NCI-H526 (cell line): ENCODE measurements at regions not wholly inside any gene's neighbourhood (a gene's known extent, or its start where the extent isn't known, plus 50 kb on each side); places are given as distances from the start of the nearest gene placed in this dataset.

Experiments used
- DNase-seq, 2 experiments: peaks; one replicate each; lab custom pipeline; 2025; lab: John Stamatoyannopoulos, UW

- DNase-seq, result no peak
These were observed 228.8 kb downstream of the FBXO15 start for GRCh38 chr18:73918816-73919215.

GRCh38 chr18:73917046-73917445, 230.6 kb downstream of the FBXO15 start:
- DNase-seq, result no peak

GRCh38 chr18:73913505-73913904, 234.1 kb downstream of the FBXO15 start:
- DNase-seq, result no peak

- no peak for DNase-seq
These were observed 239.3 kb downstream of the FBXO15 start for GRCh38 chr18:73908323-73908722.

GRCh38 chr18:73901566-73901965, 246.1 kb downstream of the FBXO15 start:
- no peak for DNase-seq

- no peak for DNase-seq
These were observed 246.5 kb downstream of the FBXO15 start for GRCh38 chr18:73901151-73901550.

- DNase-seq, result no peak
These were observed 247.4 kb downstream of the FBXO15 start for GRCh38 chr18:73900106-73900835.

GRCh38 chr18:73897517-73897916, 250.1 kb downstream of the FBXO15 start:
- no peak for DNase-seq

GRCh38 chr18:73896685-73897084, 250.9 kb downstream of the FBXO15 start:
- no peak for DNase-seq

GRCh38 chr18:73895701-73896100, 251.9 kb downstream of the FBXO15 start:
- DNase-seq, result no peak

GRCh38 chr18:73893880-73894279, 253.8 kb downstream of the FBXO15 start:
- no peak for DNase-seq

GRCh38 chr18:73891572-73892421, 255.8 kb downstream of the FBXO15 start:
- peak in 1 of 2 experiments; percentile 5 for DNase-seq

GRCh38 chr18:73888565-73888964, 259.1 kb downstream of the FBXO15 start:
- no peak for DNase-seq

- DNase-seq, result no peak
These were observed 259.8 kb downstream of the FBXO15 start for GRCh38 chr18:73887801-73888200.

GRCh38 chr18:73884868-73885267, 262.8 kb downstream of the FBXO15 start:
- DNase-seq, result no peak

- DNase-seq, result no peak
These were observed 266.2 kb downstream of the FBXO15 start for GRCh38 chr18:73881396-73881917.

- DNase-seq, result no peak
These were observed 267.2 kb downstream of the FBXO15 start for GRCh38 chr18:73880387-73880786.

GRCh38 chr18:73879766-73880165, 267.9 kb downstream of the FBXO15 start:
- no peak for DNase-seq

- DNase-seq, result no peak
These were observed 268.3 kb downstream of the FBXO15 start for GRCh38 chr18:73879328-73879727.

GRCh38 chr18:73869182-73869581, 278.5 kb downstream of the FBXO15 start:
- DNase-seq, result no peak

GRCh38 chr18:73861771-73862170, 285.9 kb downstream of the FBXO15 start:
- no peak for DNase-seq

GRCh38 chr18:73859837-73860397, 287.7 kb downstream of the FBXO15 start:
- no peak for DNase-seq
